Right lobe of liver (tissue), 6 donors: ENCODE measurements at regions not wholly inside any gene's neighbourhood (a gene's known extent, or its start where the extent isn't known, plus 50 kb on each side); places are given as distances from the start of the nearest gene placed in this dataset.

ENCODE experiments used
- ATAC-seq, 4 donors: fragments of 200-7000 bp; cut with Tn5 transposase; one replicate each; pipeline ENCODE4 v1.9.1; 2020; ENCODE audit warnings: mild to moderate bottlenecking in 4 of 4, moderate library complexity in 4 of 4
- DNase-seq, 3 donors: peaks; one replicate each; pipeline ENCODE4 v3.0.0-alpha.2; 2020
- H3K27ac ChIP-seq, 3 donors: fragments of 200-600 bp; one replicate each; pipeline ENCODE4 v1.8.0; 2022
- H3K27me3 ChIP-seq, 2 donors: fragments of 200-600 bp; one replicate each; pipeline ENCODE4 v1.8.0; 2022
- H3K36me3 ChIP-seq, 4 donors: fragments of 200-600 bp; sonication (generic) in 1 of 4; one replicate each; pipeline versions ENCODE4 v1.5.1 to v1.8.0; 2017 to 2022; ENCODE audit warnings: control low read depth in 1 of 4
- H3K4me1 ChIP-seq, 4 donors: fragments of 200-600 bp; sonication (generic) in 1 of 4; one replicate each; pipeline versions ENCODE4 v1.5.1 to v1.8.0; 2017 to 2022; ENCODE audit warnings: control low read depth in 1 of 4
- H3K4me3 ChIP-seq, 3 donors: fragments of 200-600 bp; one replicate each; pipeline ENCODE4 v1.8.0; 2022
- H3K9me3 ChIP-seq, 4 donors: fragments of 200-600 bp; sonication (generic) in 1 of 4; one replicate each; pipeline versions ENCODE4 v1.5.1 to v1.8.0; 2017 to 2022; ENCODE audit warnings: control low read depth in 1 of 4
- POLR2A ChIP-seq: fragments of 450-650 bp; IDR thresholded peaks from one replicate; pipeline ENCODE4 v1.6.1; 2017; ENCODE audit warnings: antibody characterized with exemption, mild to moderate bottlenecking
- WGBS: methylation state at CpG from one replicate; pipeline ENCODE4 v1.1.6; 2018; ENCODE audit warnings: low coverage, low lambda C conversion rate; ENCODE audit not compliant: insufficient coverage; ENCODE audit errors: missing lambda C conversion rate; 5-methylcytosine and 5-hydroxymethylcytosine counted together
- intact Hi-C, 2 donors: fragments of 100-400 bp; cut with DNase I; formaldehyde crosslinking; loops; one replicate each; pipeline versions ENCODE4 v1.11.2 to v1.14.1; 2022
- TF ChIP-seq, protein P1 (sequence below), 4 donors: fragments of 200-600 bp in 3 of 4; fragments of 450-650 bp in 1 of 4; IDR thresholded peaks; one replicate each; pipeline versions ENCODE4 v1.5.1 to v1.8.0; 2016 to 2022; ENCODE audit warnings: antibody characterized with exemption in 4 of 4, mild to moderate bottlenecking in 2 of 4
- donor health status: DM: no; HTN: yes; CAD: no.
- donor health status: DM: no; HTN: no; CAD: no.
- donor health status: DM: no; HTN: no; CAD: no.
- donor health status: DM: no; HTN: yes; CAD: no.
- donor health status: DM: no; HTN: yes; CAD: no.

DNA sequence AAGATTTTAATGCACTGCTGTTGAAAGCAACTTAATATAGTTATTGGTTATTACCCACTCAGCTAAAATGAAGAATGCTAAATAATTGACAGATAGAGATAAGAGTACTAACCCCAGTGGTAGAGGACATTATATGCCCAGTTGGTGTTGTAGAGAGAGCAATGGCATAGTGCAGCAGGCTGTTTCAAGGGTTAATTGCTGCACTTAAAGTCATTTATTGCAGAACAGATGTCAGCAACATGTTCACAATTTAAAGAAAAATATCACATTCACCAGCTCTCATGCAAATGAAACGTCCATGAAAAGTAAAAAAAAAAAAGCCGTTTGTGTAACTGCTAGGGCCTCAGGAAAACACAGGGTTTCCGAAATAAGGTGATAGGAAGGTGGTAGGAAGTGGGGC, 254.6 kb downstream of the MTRR start:
- TF ChIP-seq, protein P1, sequence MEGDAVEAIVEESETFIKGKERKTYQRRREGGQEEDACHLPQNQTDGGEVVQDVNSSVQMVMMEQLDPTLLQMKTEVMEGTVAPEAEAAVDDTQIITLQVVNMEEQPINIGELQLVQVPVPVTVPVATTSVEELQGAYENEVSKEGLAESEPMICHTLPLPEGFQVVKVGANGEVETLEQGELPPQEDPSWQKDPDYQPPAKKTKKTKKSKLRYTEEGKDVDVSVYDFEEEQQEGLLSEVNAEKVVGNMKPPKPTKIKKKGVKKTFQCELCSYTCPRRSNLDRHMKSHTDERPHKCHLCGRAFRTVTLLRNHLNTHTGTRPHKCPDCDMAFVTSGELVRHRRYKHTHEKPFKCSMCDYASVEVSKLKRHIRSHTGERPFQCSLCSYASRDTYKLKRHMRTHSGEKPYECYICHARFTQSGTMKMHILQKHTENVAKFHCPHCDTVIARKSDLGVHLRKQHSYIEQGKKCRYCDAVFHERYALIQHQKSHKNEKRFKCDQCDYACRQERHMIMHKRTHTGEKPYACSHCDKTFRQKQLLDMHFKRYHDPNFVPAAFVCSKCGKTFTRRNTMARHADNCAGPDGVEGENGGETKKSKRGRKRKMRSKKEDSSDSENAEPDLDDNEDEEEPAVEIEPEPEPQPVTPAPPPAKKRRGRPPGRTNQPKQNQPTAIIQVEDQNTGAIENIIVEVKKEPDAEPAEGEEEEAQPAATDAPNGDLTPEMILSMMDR (IDR thresholded peaks at IDR 0.05), result no peak
- no peak for TF ChIP-seq POLR2A
- H3K36me3 ChIP-seq, result no peaks in the 10 kb centered on the region
- no peak overlapping the region for H3K27ac ChIP-seq
- no peaks in the 10 kb centered on the region for H3K27me3 ChIP-seq
- intact Hi-C loops, result no loop called here
- no peaks in the 10 kb centered on the region for H3K9me3 ChIP-seq
- H3K4me3 ChIP-seq, result no peak overlapping the region
- DNase-seq (no peak), ATAC-seq (no peak)
- H3K4me1 ChIP-seq, result no peaks in the 10 kb centered on the region
- WGBS, result 31% methylated on average over 3 of the region's 3 CpGs

DNA sequence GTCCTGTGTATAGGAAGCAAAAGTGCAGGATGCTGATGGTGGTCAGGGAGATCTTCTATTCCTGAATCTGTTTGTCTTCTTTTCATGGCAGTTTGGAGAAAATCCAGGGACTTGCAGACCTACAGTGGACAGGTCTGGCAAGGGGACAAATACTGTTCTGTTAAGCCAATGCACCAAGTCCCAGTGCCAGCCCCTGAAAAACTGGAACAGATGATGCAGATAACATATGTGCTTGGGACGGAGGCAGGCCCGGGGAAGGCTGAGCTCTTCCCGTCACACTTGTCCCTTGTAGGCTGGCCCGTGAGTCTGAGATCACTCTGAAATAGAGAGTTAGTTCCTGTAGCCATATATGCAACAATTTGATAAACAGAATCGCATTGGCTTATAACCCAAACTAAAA, 265.7 kb downstream of the MTRR start:
- 50% methylated on average over 5 of the region's 5 CpGs for WGBS
- no peak overlapping the region for H3K4me3 ChIP-seq

DNA sequence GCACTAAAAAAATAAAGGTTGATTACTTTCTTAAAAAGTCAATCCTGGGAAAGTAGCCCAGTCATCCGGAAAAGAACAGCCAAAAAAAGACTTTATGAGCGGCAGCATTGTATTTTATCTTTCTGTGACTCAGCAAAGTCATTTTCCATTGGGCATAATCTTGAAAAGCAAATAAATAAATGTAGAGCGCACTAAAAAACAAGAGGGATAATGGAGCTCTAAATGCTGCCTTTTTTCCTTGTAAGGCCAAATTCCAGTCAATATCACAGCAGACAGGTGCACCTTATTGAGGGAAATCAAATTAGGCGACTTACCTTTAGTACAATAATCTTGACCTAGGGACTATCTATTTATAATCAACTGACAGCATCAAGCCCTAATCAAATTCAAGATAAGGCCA, 266.8 kb downstream of the MTRR start:
- H3K4me1 ChIP-seq, result no peaks in the 10 kb centered on the region
- H3K36me3 ChIP-seq, result no peaks in the 10 kb centered on the region
- TF ChIP-seq, protein P1 (IDR thresholded peaks at IDR 0.05), result no peak
- no peak for TF ChIP-seq POLR2A
- no peak for ATAC-seq
- WGBS, result 55% methylated on average over 4 of the region's 4 CpGs
- no peak overlapping the region for H3K27ac ChIP-seq
- no peak overlapping the region for H3K4me3 ChIP-seq
- DNase-seq, result no peak
- no peaks in the 10 kb centered on the region for H3K27me3 ChIP-seq
- H3K9me3 ChIP-seq, result no peaks in the 10 kb centered on the region
- intact Hi-C loops, result no loop called here

More for the DNA sequence above, 265.7 kb downstream of the MTRR start:
- DNase-seq, result no peak
- TF ChIP-seq POLR2A, result no peak
- TF ChIP-seq, protein P1 (IDR thresholded peaks at IDR 0.05), result no peak
- Histone ChIP-seq H3K27ac (no peak overlapping the region), H3K36me3 (no peaks in the 10 kb centered on the region), H3K9me3 (no peaks in the 10 kb centered on the region), H3K27me3 (no peaks in the 10 kb centered on the region), H3K4me1 (no peaks in the 10 kb centered on the region)
- ATAC-seq, result no peak
- intact Hi-C loops, result no loop called here

DNA sequence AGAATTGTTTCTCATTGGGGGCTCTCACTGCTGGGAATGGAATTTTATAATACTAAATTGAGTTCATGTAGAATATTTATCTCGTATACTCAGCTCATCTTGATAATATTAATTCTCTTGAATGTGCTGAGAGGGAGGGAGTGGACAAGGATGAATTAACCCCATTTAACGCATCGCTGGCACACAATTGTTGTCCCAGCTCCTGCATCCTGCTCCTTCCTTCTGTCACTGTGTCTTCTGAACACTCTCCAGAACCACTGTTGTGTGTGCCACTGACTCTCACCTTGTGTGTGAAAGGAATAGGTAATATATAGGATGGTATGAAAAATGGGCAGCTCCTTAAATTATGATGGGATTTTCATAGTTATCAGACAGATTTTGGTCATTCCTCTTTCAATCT, 267.3 kb downstream of the MTRR start:
- Histone ChIP-seq H3K4me1 (no peaks in the 10 kb centered on the region), H3K4me3 (no peak overlapping the region), H3K27me3 (no peaks in the 10 kb centered on the region), H3K27ac (no peak overlapping the region), H3K9me3 (no peaks in the 10 kb centered on the region), H3K36me3 (no peaks in the 10 kb centered on the region)
- DNase-seq, result no peak
- intact Hi-C loops, result no loop called here
- TF ChIP-seq, protein P1 (IDR thresholded peaks at IDR 0.05), result no peak
- TF ChIP-seq POLR2A, result no peak
- no peak for ATAC-seq
- WGBS, result 61% methylated on average over 3 of the region's 3 CpGs

DNA sequence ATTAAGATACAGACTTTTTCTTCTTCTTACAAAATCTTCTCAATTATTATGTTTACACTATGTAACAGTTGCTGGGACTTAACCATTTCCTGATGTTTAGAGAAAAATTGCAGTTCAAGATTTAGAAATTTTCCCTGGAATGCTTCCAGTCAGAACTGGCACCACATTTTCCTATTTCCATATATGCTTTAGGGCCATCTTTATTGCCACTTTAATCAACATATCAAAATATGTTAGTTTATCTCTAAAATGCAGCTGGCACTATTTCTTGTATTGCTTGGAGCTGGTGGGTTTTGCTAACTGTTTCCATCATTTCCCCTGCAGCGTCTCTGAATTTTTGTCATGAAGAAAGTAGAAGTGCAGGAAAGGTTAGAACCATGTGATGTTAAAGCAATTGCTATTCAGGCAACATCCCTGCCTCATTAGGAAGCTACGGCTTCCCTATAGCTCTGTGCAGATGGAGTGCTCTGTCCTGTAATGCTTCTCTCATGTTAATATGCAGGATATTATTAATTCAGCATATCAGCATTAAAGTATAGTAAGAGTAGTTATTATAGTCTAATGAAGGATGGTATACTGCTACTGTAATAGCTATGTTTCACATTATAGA, 269.1 kb downstream of the MTRR start:
- ATAC-seq, result no peak
- H3K27me3 ChIP-seq, result no peaks in the 10 kb centered on the region
- no peaks in the 10 kb centered on the region for H3K4me1 ChIP-seq
- WGBS, result 52% methylated on average over 2 of the region's 2 CpGs
- no peak overlapping the region for H3K4me3 ChIP-seq
- H3K27ac ChIP-seq, result no peak overlapping the region
- no peaks in the 10 kb centered on the region for H3K36me3 ChIP-seq
- intact Hi-C loops, result no loop called here
- no peak for DNase-seq
- TF ChIP-seq, protein P1 (IDR thresholded peaks at IDR 0.05), result no peak
- no peaks in the 10 kb centered on the region for H3K9me3 ChIP-seq
